Motor neuron (in vitro differentiated cells): ENCODE measurements at regions not wholly inside any gene's neighbourhood (a gene's known extent, or its start where the extent isn't known, plus 50 kb on each side); places are given as distances from the start of the nearest gene placed in this dataset.
"Not testable (repeated sequence)": the region's sequence is repeated elsewhere in the genome, so short reads cannot be mapped to it uniquely, and the experiment has no call there.

Source experiments
- ATAC-seq, 8 experiments: fragments of 200-7000 bp; cut with Tn5 transposase; replicated peaks in 6 of 8; 2 replicates each; pipeline ENCODE4 v1.8.0; 2021; ENCODE audit warnings: mild to moderate bottlenecking in 8 of 8, moderate library complexity in 8 of 8
- H3K27ac ChIP-seq, 2 donors: fragments of 250-450 bp; sonication (Bioruptor Pico); 2 replicates each; pipeline ENCODE4 v1.9.0; 2021; ENCODE audit warnings: antibody characterized with exemption in 2 of 2, mild to moderate bottlenecking in 2 of 2, moderate library complexity in 1 of 2
- H3K4me1 ChIP-seq, 2 donors: fragments of 250-450 bp; sonication (Bioruptor Pico); replicated peaks in 1 of 2; 2 replicates each; pipeline ENCODE4 v1.6.1; 2021; ENCODE audit warnings: antibody characterized with exemption in 2 of 2, mild to moderate bottlenecking in 2 of 2, moderate library complexity in 1 of 2
- H3K4me3 ChIP-seq, 5 donors: fragments of 250-450 bp; sonication (Bioruptor Pico); 2 replicates each; pipeline ENCODE4 v1.9.0; 2021; ENCODE audit warnings: antibody characterized with exemption in 5 of 5, mild to moderate bottlenecking in 5 of 5, moderate library complexity in 4 of 5
- WGBS, 10 experiments: fragments of 450-650 bp; shearing (Covaris generic); methylation state at CpG; one replicate each; pipeline ENCODE4 v1.0.0; 2022; 5-methylcytosine and 5-hydroxymethylcytosine counted together
- in situ Hi-C, 9 experiments: fragments of 400-800 bp; cut with MboI; loops; one replicate each; pipeline ENCODE4 v1.15.0; 2021; ENCODE audit warnings: low sequenced_read_pairs in 9 of 9, low pct_unique_long_range_greater_than_20kb in 2 of 9; ENCODE audit not compliant: unreplicated experiment in 9 of 9

- in situ Hi-C loops: loop anchor here in 1 of 9 experiments (25.0 kb wide), 2 partner anchors 423 to 573 kb away; no protein-coding TSS in a partner anchor
- Histone ChIP-seq H3K4me3 (no peak overlapping the region), H3K4me1 (no peaks in the 10 kb centered on the region), H3K27ac (no peak overlapping the region)
- WGBS, 10 experiments: 17 to 95% (median 74%) methylated on average over 1 to 5 of the region's 5 CpGs
- no peak for ATAC-seq
Observed at GRCh38 chr6:151689499-151690201, 117.8 kb upstream of the ESR1 start.

GRCh38 chr6:151690303-151690702 is 117.2 kb upstream of the ESR1 start:
- WGBS, 10 experiments: 0 to 100% (median 69%) methylated on average over 2 to 4 of the region's 4 CpGs; no CpG with 5 or more reads in 1 of the 10 experiments
- H3K4me3 ChIP-seq: no peak overlapping the region
- no peaks in the 10 kb centered on the region for H3K4me1 ChIP-seq
- no peak overlapping the region for H3K27ac ChIP-seq
- in situ Hi-C loops: loop anchor here in 1 of 9 experiments (25.0 kb wide), 2 partner anchors 422 to 572 kb away; no protein-coding TSS in a partner anchor
- peak in 2 of 8 experiments; percentile 31 to 62 for ATAC-seq

GRCh38 chr6:151690768-151691562 is 116.5 kb upstream of the ESR1 start:
- WGBS, 10 experiments: 10 to 90% (median 75%) methylated on average over 2 to 8 of the region's 8 CpGs
- ATAC-seq: peak in 6 of 8 experiments; percentile 17 to 79 (median 46)
- no peak overlapping the region for H3K27ac ChIP-seq
- in situ Hi-C loops: loop anchor here in 1 of 9 experiments (25.0 kb wide), 2 partner anchors 421 to 571 kb away; no protein-coding TSS in a partner anchor
- no peak overlapping the region for H3K4me3 ChIP-seq
- H3K4me1 ChIP-seq: no peaks in the 10 kb centered on the region

- no peak overlapping the region for H3K27ac ChIP-seq
- in situ Hi-C loops: loop anchor here in 1 of 9 experiments (25.0 kb wide), 2 partner anchors 420 to 570 kb away; no protein-coding TSS in a partner anchor
- WGBS, 10 experiments: 0 to 50% (median 32%) methylated on average over 1 to 3 of the region's 4 CpGs; no CpG with 5 or more reads in 2 of the 10 experiments
- no peaks in the 10 kb centered on the region for H3K4me1 ChIP-seq
- no peak overlapping the region for H3K4me3 ChIP-seq
- ATAC-seq: peak in 2 of 8 experiments; percentile 28 to 90
Observed at GRCh38 chr6:151692216-151692615, 115.3 kb upstream of the ESR1 start.

GRCh38 chr6:151693366-151693765 is 114.1 kb upstream of the ESR1 start:
- Histone ChIP-seq H3K4me3 (no peak overlapping the region), H3K4me1 (no peaks in the 10 kb centered on the region), H3K27ac (no peak overlapping the region)
- ATAC-seq: no peak
- WGBS, 10 experiments: 30 to 100% (median 87%) methylated on average over 2 to 5 of the region's 5 CpGs; no CpG with 5 or more reads in 2 of the 10 experiments
- in situ Hi-C loops: loop anchor here in 1 of 9 experiments (25.0 kb wide), 2 partner anchors 419 to 569 kb away; no protein-coding TSS in a partner anchor

GRCh38 chr6:151695156-151695555 is 112.3 kb upstream of the ESR1 start:
- H3K27ac ChIP-seq: no peak overlapping the region
- no peak overlapping the region for H3K4me3 ChIP-seq
- H3K4me1 ChIP-seq: no peaks in the 10 kb centered on the region
- no peak for ATAC-seq
- in situ Hi-C loops: loop anchor here in 1 of 9 experiments (25.0 kb wide), 2 partner anchors 417 to 567 kb away; no protein-coding TSS in a partner anchor

GRCh38 chr6:151696302-151696701 is 111.2 kb upstream of the ESR1 start:
- in situ Hi-C loops: loop anchor here in 1 of 9 experiments (25.0 kb wide), 2 partner anchors 416 to 566 kb away; no protein-coding TSS in a partner anchor
- H3K4me1 ChIP-seq, H3K4me3 ChIP-seq, H3K27ac ChIP-seq, ATAC-seq: not testable (repeated sequence)
- WGBS, 10 experiments: 60 to 100% (median 85%) methylated on average over 1 to 4 of the region's 4 CpGs; no CpG with 5 or more reads in 2 of the 10 experiments

- WGBS, 10 experiments: 0 to 92% (median 72%) methylated on average over 3 to 5 of the region's 5 CpGs
- no peak for ATAC-seq
- H3K27ac ChIP-seq: no peak overlapping the region
- in situ Hi-C loops: loop anchor here in 1 of 9 experiments (25.0 kb wide), 2 partner anchors 413 to 563 kb away; no protein-coding TSS in a partner anchor
- no peaks in the 10 kb centered on the region for H3K4me1 ChIP-seq
- no peak overlapping the region for H3K4me3 ChIP-seq
Observed at GRCh38 chr6:151698931-151699700, 108.4 kb upstream of the ESR1 start.

- no peak overlapping the region for H3K4me3 ChIP-seq
- 10 to 86% (median 69%) methylated on average over 1 to 4 of the region's 4 CpGs for WGBS, 10 experiments
- no peaks in the 10 kb centered on the region for H3K4me1 ChIP-seq
- no peak for ATAC-seq
- in situ Hi-C loops: loop anchor here in 1 of 9 experiments (25.0 kb wide), 2 partner anchors 413 to 563 kb away; no protein-coding TSS in a partner anchor
- H3K27ac ChIP-seq: no peak overlapping the region
Observed at GRCh38 chr6:151699719-151700118, 107.8 kb upstream of the ESR1 start.

GRCh38 chr6:151701911-151702562 is 105.4 kb upstream of the ESR1 start:
- ATAC-seq: peak in 1 of 8 experiments; percentile 18
- WGBS, 10 experiments: 35 to 100% (median 84%) methylated on average over 1 to 5 of the region's 5 CpGs; no CpG with 5 or more reads in 2 of the 10 experiments
- H3K27ac ChIP-seq: no peak overlapping the region
- in situ Hi-C loops: no loop called here
- no peak overlapping the region for H3K4me3 ChIP-seq
- H3K4me1 ChIP-seq: no peaks in the 10 kb centered on the region

- Histone ChIP-seq H3K4me3 (no peak overlapping the region), H3K27ac (no peak overlapping the region), H3K4me1 (no peaks in the 10 kb centered on the region)
- 6 to 100% (median 53%) methylated on average over 1 to 4 of the region's 5 CpGs; no CpG with 5 or more reads in 2 of the 10 experiments for WGBS, 10 experiments
- peak in 3 of 8 experiments; percentile 30 to 98 (median 98) for ATAC-seq
- in situ Hi-C loops: no loop called here
Observed at GRCh38 chr6:151702851-151703658, 104.4 kb upstream of the ESR1 start.
